CD14-positive monocyte (primary cell): ENCODE measurements at regions not wholly inside any gene's neighbourhood (a gene's known extent, or its start where the extent isn't known, plus 50 kb on each side); places are given as distances from the start of the nearest gene placed in this dataset.

Experiments used
- DNase-seq, 3 donors: peaks; one replicate each; pipeline ENCODE4 v3.0.0-alpha.2; 2011 to 2022
- H2AFZ ChIP-seq: 2 replicates; pipeline ENCODE4 v1.6.0; 2012; ENCODE audit warnings: mild to moderate bottlenecking, low read depth, low read length, inconsistent platforms; ENCODE audit not compliant: insufficient read depth, poor library complexity, severe bottlenecking
- H3K27ac ChIP-seq, 2 donors: 1 replicate in 1 of 2; 2 replicates in 1 of 2; pipeline ENCODE4 v1.5.1; 2012 to 2013; ENCODE audit warnings: low read length in 2 of 2, control low read depth in 1 of 2, inconsistent platforms in 1 of 2, low read depth in 1 of 2, mild to moderate bottlenecking in 1 of 2
- H3K27me3 ChIP-seq, 2 donors: one replicate each; pipeline versions ENCODE4 v1.6.0 to v1.6.1; 2011 to 2013; ENCODE audit warnings: low read length in 2 of 2; ENCODE audit not compliant: control insufficient read depth in 2 of 2, insufficient read depth in 2 of 2
- H3K36me3 ChIP-seq, 2 donors: replicated peaks in 1 of 2; 1 replicate in 1 of 2; 2 replicates in 1 of 2; pipeline versions ENCODE4 v1.5.1 to v1.6.1; 2012 to 2013; ENCODE audit warnings: low read length in 2 of 2, control low read depth in 1 of 2, inconsistent platforms in 1 of 2, mild to moderate bottlenecking in 1 of 2; ENCODE audit not compliant: insufficient read depth in 2 of 2, control insufficient read depth in 1 of 2
- H3K4me1 ChIP-seq, 2 donors: 1 replicate in 1 of 2; 2 replicates in 1 of 2; pipeline versions ENCODE4 v1.5.1 to v1.6.1; 2012 to 2013; ENCODE audit warnings: low read length in 2 of 2, control low read depth in 1 of 2, inconsistent platforms in 1 of 2, mild to moderate bottlenecking in 1 of 2, moderate library complexity in 1 of 2; ENCODE audit not compliant: insufficient read depth in 2 of 2, control insufficient read depth in 1 of 2
- H3K4me2 ChIP-seq: replicated peaks from 2 replicates; pipeline ENCODE3; 2012; ENCODE audit warnings: low read length, moderate library complexity, mild to moderate bottlenecking; ENCODE audit not compliant: poor library complexity, severe bottlenecking; ENCODE audit errors: extremely low read depth
- H3K4me3 ChIP-seq, 3 experiments: fragments of 200-600 bp in 1 of 3; sonication (generic) in 1 of 3; replicated peaks in 1 of 3; 1 replicate in 2 of 3; 2 replicates in 1 of 3; pipeline ENCODE4 v1.5.1; 2011 to 2013; ENCODE audit warnings: low read length in 3 of 3, mild to moderate bottlenecking in 3 of 3, control low read depth in 2 of 3, low read depth in 2 of 3, inconsistent platforms in 1 of 3, moderate library complexity in 1 of 3
- H3K79me2 ChIP-seq: 2 replicates; pipeline ENCODE4 v1.6.0; 2012; ENCODE audit warnings: mild to moderate bottlenecking, control low read depth, inconsistent platforms, low read length, moderate library complexity; ENCODE audit not compliant: insufficient read depth
- H3K9ac ChIP-seq: 2 replicates; pipeline ENCODE4 v1.6.0; 2017; ENCODE audit warnings: low read length, mild to moderate bottlenecking; ENCODE audit not compliant: insufficient read depth, poor library complexity, severe bottlenecking
- H3K9me3 ChIP-seq, 2 donors: replicated peaks in 1 of 2; 1 replicate in 1 of 2; 2 replicates in 1 of 2; pipeline versions ENCODE4 v1.5.1 to v1.6.1; 2012 to 2013; ENCODE audit warnings: low read length in 2 of 2, control low read depth in 1 of 2; ENCODE audit not compliant: control insufficient read depth in 1 of 2, insufficient read depth in 1 of 2
- H4K20me1 ChIP-seq: 2 replicates; pipeline ENCODE4 v1.6.0; 2012; ENCODE audit warnings: mild to moderate bottlenecking, low read length, control low read depth, moderate library complexity; ENCODE audit not compliant: insufficient read depth
- H3K27ac Mint-ChIP-seq, 7 donors: one replicate each; pipeline ENCODE4 v1.8.0; 2020; ENCODE audit warnings: mild to moderate bottlenecking in 7 of 7, mixed read lengths in 7 of 7, moderate library complexity in 6 of 7, inconsistent platforms in 2 of 7
- H3K27me3 Mint-ChIP-seq, 3 donors: one replicate each; pipeline ENCODE4 v1.8.0; 2021 to 2022; ENCODE audit warnings: low read depth in 3 of 3, mild to moderate bottlenecking in 3 of 3, mixed read lengths in 3 of 3, moderate library complexity in 3 of 3, inconsistent platforms in 1 of 3
- H3K36me3 Mint-ChIP-seq, 2 donors: one replicate each; pipeline ENCODE4 v1.8.0; 2020; ENCODE audit warnings: mixed read lengths in 2 of 2, inconsistent platforms in 1 of 2, mild to moderate bottlenecking in 1 of 2
- H3K4me1 Mint-ChIP-seq: one replicate; pipeline ENCODE4 v1.8.0; 2020; ENCODE audit warnings: mild to moderate bottlenecking, mixed read lengths
- H3K4me3 Mint-ChIP-seq, 2 donors: one replicate each; pipeline ENCODE4 v1.8.0; 2020; ENCODE audit warnings: mild to moderate bottlenecking in 2 of 2, mixed read lengths in 2 of 2, moderate library complexity in 1 of 2
- H3K9me3 Mint-ChIP-seq, 7 donors: one replicate each; pipeline ENCODE4 v1.8.0; 2020 to 2022; ENCODE audit warnings: mixed read lengths in 7 of 7, mild to moderate bottlenecking in 6 of 7, moderate library complexity in 6 of 7, inconsistent platforms in 2 of 7
- WGBS: methylation state at CpG from one replicate; pipeline ENCODE4 v1.1.5; 2013; ENCODE audit warnings: missing lambda C conversion rate; ENCODE audit not compliant: insufficient coverage; 5-methylcytosine and 5-hydroxymethylcytosine counted together
- intact Hi-C, 2 donors: fragments of 100-400 bp; cut with micrococcal nuclease; formaldehyde crosslinking; loops; one replicate each; pipeline versions ENCODE4 v1.15.0 to v1.15.1; 2023
- TF ChIP-seq, protein P1 (sequence below): fragments of 200-600 bp; IDR thresholded peaks from one replicate; pipeline ENCODE4 v1.8.0; 2022; ENCODE audit warnings: antibody characterized with exemption, mild to moderate bottlenecking

DNA sequence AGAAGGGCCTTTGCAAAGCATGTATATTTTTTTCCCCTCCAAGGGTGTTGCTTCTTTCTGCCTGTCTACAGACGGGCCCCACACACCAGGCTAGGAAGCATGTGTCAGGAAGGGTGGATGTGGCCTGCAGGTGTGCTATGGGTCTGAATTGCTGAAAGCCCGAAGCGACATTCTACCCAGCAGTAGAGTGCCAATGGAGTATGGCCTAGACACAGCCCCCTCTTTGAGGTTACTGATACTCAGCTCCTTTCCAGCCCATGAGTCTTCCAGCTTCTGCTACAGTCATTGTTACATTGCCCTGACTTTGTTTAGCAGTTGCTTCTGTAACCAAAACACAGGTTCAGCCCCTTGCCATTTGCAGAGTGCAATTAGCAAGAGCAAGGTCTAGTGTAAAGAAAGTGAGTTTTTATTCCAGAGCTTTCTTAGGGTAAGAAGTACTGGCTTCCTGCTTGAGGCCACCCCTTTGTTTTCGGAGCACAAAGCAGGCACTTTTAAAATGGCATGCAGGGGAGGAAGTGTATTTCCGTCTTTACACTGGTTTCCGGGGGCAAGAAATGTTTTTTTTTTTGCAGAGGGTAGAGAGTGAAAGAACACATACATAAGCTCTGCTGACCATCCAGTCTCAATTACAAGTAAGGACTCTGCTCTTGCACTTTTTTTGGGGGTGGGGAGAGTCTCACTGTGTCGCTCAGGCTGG lies 428.0 kb upstream of the AMELY start:
- Histone ChIP-seq H3K9me3 (no peaks in the 10 kb centered on the region), H3K4me3 (no peak overlapping the region), H3K9ac (no peak overlapping the region), H3K79me2 (no peaks in the 10 kb centered on the region), H3K27me3 (no peaks in the 10 kb centered on the region), H3K36me3 (peaks cover 0 to 3% of the 10 kb centered on the region in 2 donors), H4K20me1 (no peaks in the 10 kb centered on the region), H3K4me1 (peaks cover 0 to 4% of the 10 kb centered on the region in 2 donors), H2AFZ (no peak overlapping the region), H3K27ac (no peak overlapping the region), H3K4me2 (no peak overlapping the region)
- Mint-ChIP-seq H3K27me3 (no peaks in the 10 kb centered on the region), H3K4me3 (peak overlapping the region in 1 of 2 donors; percentile 45), H3K9me3 (no peaks in the 10 kb centered on the region), H3K4me1 (peaks cover 11% of the 10 kb centered on the region), H3K36me3 (peaks cover 0 to 49% of the 10 kb centered on the region in 2 donors), H3K27ac (peak overlapping the region in 1 of 7 donors; percentile 54)
- WGBS, result 20% methylated on average over 1 of the region's 7 CpGs
- TF ChIP-seq, protein P1, sequence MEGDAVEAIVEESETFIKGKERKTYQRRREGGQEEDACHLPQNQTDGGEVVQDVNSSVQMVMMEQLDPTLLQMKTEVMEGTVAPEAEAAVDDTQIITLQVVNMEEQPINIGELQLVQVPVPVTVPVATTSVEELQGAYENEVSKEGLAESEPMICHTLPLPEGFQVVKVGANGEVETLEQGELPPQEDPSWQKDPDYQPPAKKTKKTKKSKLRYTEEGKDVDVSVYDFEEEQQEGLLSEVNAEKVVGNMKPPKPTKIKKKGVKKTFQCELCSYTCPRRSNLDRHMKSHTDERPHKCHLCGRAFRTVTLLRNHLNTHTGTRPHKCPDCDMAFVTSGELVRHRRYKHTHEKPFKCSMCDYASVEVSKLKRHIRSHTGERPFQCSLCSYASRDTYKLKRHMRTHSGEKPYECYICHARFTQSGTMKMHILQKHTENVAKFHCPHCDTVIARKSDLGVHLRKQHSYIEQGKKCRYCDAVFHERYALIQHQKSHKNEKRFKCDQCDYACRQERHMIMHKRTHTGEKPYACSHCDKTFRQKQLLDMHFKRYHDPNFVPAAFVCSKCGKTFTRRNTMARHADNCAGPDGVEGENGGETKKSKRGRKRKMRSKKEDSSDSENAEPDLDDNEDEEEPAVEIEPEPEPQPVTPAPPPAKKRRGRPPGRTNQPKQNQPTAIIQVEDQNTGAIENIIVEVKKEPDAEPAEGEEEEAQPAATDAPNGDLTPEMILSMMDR, result no peak
- intact Hi-C loops, result no loop called here
- no peak for DNase-seq

DNA sequence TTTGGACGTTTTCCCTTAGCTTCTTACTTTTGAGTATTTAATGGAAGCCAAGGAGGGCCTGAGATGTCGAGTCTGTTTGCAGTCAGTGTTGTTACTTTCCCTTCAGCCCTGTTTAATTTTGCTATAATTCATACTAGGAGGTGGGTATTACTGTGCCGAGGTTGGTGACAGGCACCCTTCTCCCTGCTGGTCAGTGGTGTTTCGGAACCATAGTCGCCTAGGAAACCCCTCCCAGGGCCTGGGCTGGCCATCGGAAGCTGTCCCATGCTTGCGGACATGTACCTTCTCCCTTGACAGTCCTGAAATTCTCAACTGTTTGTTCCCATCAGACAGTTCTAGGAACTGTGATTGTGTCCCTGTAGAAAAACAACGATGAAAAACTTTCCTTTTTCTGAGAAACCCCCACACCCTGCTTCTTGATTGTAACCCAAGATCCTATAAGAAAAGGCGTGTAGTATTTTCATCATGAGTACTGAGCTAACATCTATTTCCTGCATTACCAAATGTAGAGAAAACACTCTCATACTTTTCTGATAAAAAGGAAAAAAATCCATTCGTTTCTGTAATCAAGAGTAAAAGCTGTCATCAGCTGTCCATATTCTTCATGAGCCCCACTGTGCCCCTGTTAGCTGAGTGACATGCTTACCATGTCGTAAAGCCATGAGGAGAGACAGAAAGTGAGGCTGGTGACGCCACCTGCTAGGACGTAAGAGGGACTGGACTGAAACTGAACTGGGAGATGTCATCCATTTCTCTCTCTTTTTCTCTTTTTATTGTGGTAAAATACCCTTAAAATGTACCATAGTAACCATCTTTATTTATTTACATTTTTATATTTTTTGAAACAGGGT lies 424.7 kb upstream of the AMELY start:
- peaks cover 11% of the 10 kb centered on the region for H3K4me1 Mint-ChIP-seq
- H3K4me3 Mint-ChIP-seq, result no peak overlapping the region

More for the DNA sequence above, 424.7 kb upstream of the AMELY start:
- H3K4me1 ChIP-seq, result peaks cover 0 to 4% of the 10 kb centered on the region in 2 donors
- H3K27ac Mint-ChIP-seq, result no peak overlapping the region
- no peaks in the 10 kb centered on the region for H3K27me3 ChIP-seq
- TF ChIP-seq, protein P1, result no peak
- peaks cover 0 to 21% of the 10 kb centered on the region in 2 donors for H3K36me3 ChIP-seq
- H3K79me2 ChIP-seq, result no peaks in the 10 kb centered on the region
- no peak overlapping the region for H3K4me3 ChIP-seq
- H3K27ac ChIP-seq, result no peak overlapping the region
- no peak overlapping the region for H3K9ac ChIP-seq
- 100% methylated on average over 1 of the region's 13 CpGs for WGBS
- H3K4me2 ChIP-seq, result no peak overlapping the region
- intact Hi-C loops, result no loop called here
- H3K9me3 Mint-ChIP-seq, result peaks cover 0 to 1% (median 0%) of the 10 kb centered on the region in 7 donors
- no peak for DNase-seq
- no peaks in the 10 kb centered on the region for H3K27me3 Mint-ChIP-seq
- H4K20me1 ChIP-seq, result no peaks in the 10 kb centered on the region
- H3K9me3 ChIP-seq, result no peaks in the 10 kb centered on the region
- peaks cover 0 to 38% of the 10 kb centered on the region in 2 donors for H3K36me3 Mint-ChIP-seq
- no peak overlapping the region for H2AFZ ChIP-seq
